ENCODE measurements at regions not wholly inside any gene's neighbourhood (a gene's known extent, or its start where the extent isn't known, plus 50 kb on each side); places are given as distances from the start of the nearest gene placed in this dataset.

- no peak for DNase-seq (ENCODE audit: low spot score)
Observed at GRCh38 chr5:31048282-31049270, 144.9 kb upstream of the CDH6 start.

GRCh38 chr5:31047621-31048020 lies 145.9 kb upstream of the CDH6 start:
- no peak for DNase-seq (ENCODE audit: low spot score)

GRCh38 chr5:31047007-31047406 lies 146.5 kb upstream of the CDH6 start:
- no peak for DNase-seq (ENCODE audit: low spot score)

GRCh38 chr5:31036411-31036810 lies 157.1 kb upstream of the CDH6 start:
- no peak for DNase-seq (ENCODE audit: low spot score)

- DNase-seq (ENCODE audit: low spot score): no peak
Observed at GRCh38 chr5:31033295-31033694, 160.2 kb upstream of the CDH6 start.

GRCh38 chr5:31029925-31030324 lies 163.6 kb upstream of the CDH6 start:
- no peak for DNase-seq (ENCODE audit: low spot score)

- DNase-seq (ENCODE audit: low spot score): no peak
Observed at GRCh38 chr5:31027721-31028120, 165.8 kb upstream of the CDH6 start.

GRCh38 chr5:31023105-31023504 lies 170.4 kb upstream of the CDH6 start:
- no peak for DNase-seq (ENCODE audit: low spot score)

GRCh38 chr5:31021181-31021624 lies 172.3 kb upstream of the CDH6 start:
- no peak for DNase-seq (ENCODE audit: low spot score)

GRCh38 chr5:31008231-31008630 lies 185.3 kb upstream of the CDH6 start:
- DNase-seq (ENCODE audit: low spot score): no peak

- no peak for DNase-seq (ENCODE audit: low spot score)
Observed at GRCh38 chr5:31007672-31008071, 185.8 kb upstream of the CDH6 start.

- DNase-seq (ENCODE audit: low spot score): no peak
Observed at GRCh38 chr5:31000287-31000686, 193.2 kb upstream of the CDH6 start.

GRCh38 chr5:30997681-30998080 lies 195.8 kb upstream of the CDH6 start:
- no peak for DNase-seq (ENCODE audit: low spot score)

GRCh38 chr5:30994902-30995301 lies 198.6 kb upstream of the CDH6 start:
- DNase-seq (ENCODE audit: low spot score): no peak

- no peak for DNase-seq (ENCODE audit: low spot score)
Observed at GRCh38 chr5:30994176-30994575, 199.3 kb upstream of the CDH6 start.

GRCh38 chr5:30991462-30991861 lies 202.0 kb upstream of the CDH6 start:
- DNase-seq (ENCODE audit: low spot score): no peak

- no peak for DNase-seq (ENCODE audit: low spot score)
Observed at GRCh38 chr5:30981576-30981975, 211.9 kb upstream of the CDH6 start.

GRCh38 chr5:30968971-30969370 lies 224.5 kb upstream of the CDH6 start:
- no peak for DNase-seq (ENCODE audit: low spot score)

- no peak for DNase-seq (ENCODE audit: low spot score)
Observed at GRCh38 chr5:30960036-30960435, 233.4 kb upstream of the CDH6 start.

GRCh38 chr5:30959238-30959637 lies 234.2 kb upstream of the CDH6 start:
- no peak for DNase-seq (ENCODE audit: low spot score)

GRCh38 chr5:30957591-30957990 lies 235.9 kb upstream of the CDH6 start:
- DNase-seq (ENCODE audit: low spot score): no peak

GRCh38 chr5:30956251-30956650 lies 237.2 kb upstream of the CDH6 start:
- DNase-seq (ENCODE audit: low spot score): no peak

GRCh38 chr5:30937070-30937469 lies 256.4 kb upstream of the CDH6 start:
- no peak for DNase-seq (ENCODE audit: low spot score)

- no peak for DNase-seq (ENCODE audit: low spot score)
Observed at GRCh38 chr5:30933599-30933998, 259.9 kb upstream of the CDH6 start.

Measured in ureter (tissue), 1 donor.